ENCODE measurements at regions not wholly inside any gene's neighbourhood (a gene's known extent, or its start where the extent isn't known, plus 50 kb on each side); places are given as distances from the start of the nearest gene placed in this dataset.

- no peak for TF ChIP-seq CTCF (conservative IDR thresholded peaks at IDR 0.05; ENCODE audit: low read length)
- no peak for TF ChIP-seq EZH2phosphoT487 (IDR thresholded peaks at IDR 0.05; ENCODE audit: borderline replicate concordance, low read depth, low read length)
- H3K9me2 ChIP-seq (ENCODE audit: insufficient read depth, low read length) = no peaks in the 10 kb centered on the region
- no peak overlapping the region for H3K4me2 ChIP-seq (ENCODE audit: low read length)
- no peak for DNase-seq (ENCODE audit: low spot score)
- H3K4me3 ChIP-seq (ENCODE audit: low read depth, low read length, poor library complexity, severe bottlenecking) = no peak overlapping the region
- intact Hi-C loops (cut with micrococcal nuclease; ENCODE audit: unreplicated experiment) = no loop called here
- no peaks in the 10 kb centered on the region for H4K20me1 ChIP-seq (ENCODE audit: insufficient read depth, low read length)
- no peak overlapping the region for H3K27ac ChIP-seq (ENCODE audit: low read depth, low read length, poor library complexity, severe bottlenecking)
- ChIA-PET POLR2A (no interaction called here), CTCF (ENCODE audit: unreplicated experiment) (no interaction called here)
- H3K36me3 ChIP-seq (ENCODE audit: insufficient read depth, low read length) = no peaks in the 10 kb centered on the region
- no peak overlapping the region for H2AFZ ChIP-seq (ENCODE audit: low read length)
- no TSS peak for BruUV-seq (replicated peaks)
- no peaks in the 10 kb centered on the region for H3K9me3 ChIP-seq (ENCODE audit: low read length)
- H3K4me1 ChIP-seq (ENCODE audit: insufficient read depth, low read length, poor library complexity, severe bottlenecking) = no peaks in the 10 kb centered on the region
- H3K79me2 ChIP-seq (ENCODE audit: insufficient read depth, low read depth, low read length) = no peaks in the 10 kb centered on the region
These were observed 133.1 kb downstream of the SALL1 start for GRCh38 chr16:51017969-51018368.

- DNase-seq (ENCODE audit: low spot score) = no peak
- no TSS peak for BruUV-seq (replicated peaks)
- intact Hi-C loops (cut with micrococcal nuclease; ENCODE audit: unreplicated experiment) = no loop called here
These were observed 138.7 kb downstream of the SALL1 start for GRCh38 chr16:51012396-51012795.

GRCh38 chr16:51010817-51011216 lies 140.3 kb downstream of the SALL1 start:
- BruUV-seq (replicated peaks) = no TSS peak
- H3K36me3 ChIP-seq (ENCODE audit: insufficient read depth, low read length) = no peaks in the 10 kb centered on the region
- no peaks in the 10 kb centered on the region for H3K79me2 ChIP-seq (ENCODE audit: insufficient read depth, low read depth, low read length)
- H4K20me1 ChIP-seq (ENCODE audit: insufficient read depth, low read length) = no peaks in the 10 kb centered on the region
- no peak overlapping the region for H2AFZ ChIP-seq (ENCODE audit: low read length)
- DNase-seq (ENCODE audit: low spot score) = no peak
- ChIA-PET POLR2A (no interaction called here), CTCF (ENCODE audit: unreplicated experiment) (no interaction called here)
- H3K4me1 ChIP-seq (ENCODE audit: insufficient read depth, low read length, poor library complexity, severe bottlenecking) = no peaks in the 10 kb centered on the region
- no peaks in the 10 kb centered on the region for H3K9me3 ChIP-seq (ENCODE audit: low read length)
- no peak overlapping the region for H3K27ac ChIP-seq (ENCODE audit: low read depth, low read length, poor library complexity, severe bottlenecking)
- H3K9me2 ChIP-seq (ENCODE audit: insufficient read depth, low read length) = no peaks in the 10 kb centered on the region
- no peak overlapping the region for H3K4me3 ChIP-seq (ENCODE audit: low read depth, low read length, poor library complexity, severe bottlenecking)
- intact Hi-C loops (cut with micrococcal nuclease; ENCODE audit: unreplicated experiment) = no loop called here
- H3K4me2 ChIP-seq (ENCODE audit: low read length) = no peak overlapping the region
- no peak for TF ChIP-seq CTCF (conservative IDR thresholded peaks at IDR 0.05; ENCODE audit: low read length)
- no peak for TF ChIP-seq EZH2phosphoT487 (IDR thresholded peaks at IDR 0.05; ENCODE audit: borderline replicate concordance, low read depth, low read length)

More at GRCh38 chr16:51012396-51012795, 138.7 kb downstream of the SALL1 start:
- no peaks in the 10 kb centered on the region for H3K79me2 ChIP-seq (ENCODE audit: insufficient read depth, low read depth, low read length)
- TF ChIP-seq EZH2phosphoT487 (IDR thresholded peaks at IDR 0.05; ENCODE audit: borderline replicate concordance, low read depth, low read length) (no peak), CTCF (conservative IDR thresholded peaks at IDR 0.05; ENCODE audit: low read length) (no peak)
- H3K27ac ChIP-seq (ENCODE audit: low read depth, low read length, poor library complexity, severe bottlenecking) = no peak overlapping the region
- H3K4me1 ChIP-seq (ENCODE audit: insufficient read depth, low read length, poor library complexity, severe bottlenecking) = no peaks in the 10 kb centered on the region
- no peaks in the 10 kb centered on the region for H3K36me3 ChIP-seq (ENCODE audit: insufficient read depth, low read length)
- no peak overlapping the region for H3K4me2 ChIP-seq (ENCODE audit: low read length)
- H2AFZ ChIP-seq (ENCODE audit: low read length) = no peak overlapping the region
- H3K9me3 ChIP-seq (ENCODE audit: low read length) = no peaks in the 10 kb centered on the region
- ChIA-PET POLR2A (no interaction called here), CTCF (ENCODE audit: unreplicated experiment) (no interaction called here)
- no peaks in the 10 kb centered on the region for H4K20me1 ChIP-seq (ENCODE audit: insufficient read depth, low read length)
- H3K9me2 ChIP-seq (ENCODE audit: insufficient read depth, low read length) = no peaks in the 10 kb centered on the region
- no peak overlapping the region for H3K4me3 ChIP-seq (ENCODE audit: low read depth, low read length, poor library complexity, severe bottlenecking)
